ENCODE measurements at regions not wholly inside any gene's neighbourhood (a gene's known extent, or its start where the extent isn't known, plus 50 kb on each side); places are given as distances from the start of the nearest gene placed in this dataset.

GRCh38 chr4:122285285-122285684 lies 93.5 kb upstream of the ADAD1 start:
- no peaks in the 10 kb centered on the region for H3K9me3 Mint-ChIP-seq (ENCODE audit: unreplicated experiment)
- no peaks in the 10 kb centered on the region for H3K27me3 Mint-ChIP-seq (ENCODE audit: unreplicated experiment)

DNA sequence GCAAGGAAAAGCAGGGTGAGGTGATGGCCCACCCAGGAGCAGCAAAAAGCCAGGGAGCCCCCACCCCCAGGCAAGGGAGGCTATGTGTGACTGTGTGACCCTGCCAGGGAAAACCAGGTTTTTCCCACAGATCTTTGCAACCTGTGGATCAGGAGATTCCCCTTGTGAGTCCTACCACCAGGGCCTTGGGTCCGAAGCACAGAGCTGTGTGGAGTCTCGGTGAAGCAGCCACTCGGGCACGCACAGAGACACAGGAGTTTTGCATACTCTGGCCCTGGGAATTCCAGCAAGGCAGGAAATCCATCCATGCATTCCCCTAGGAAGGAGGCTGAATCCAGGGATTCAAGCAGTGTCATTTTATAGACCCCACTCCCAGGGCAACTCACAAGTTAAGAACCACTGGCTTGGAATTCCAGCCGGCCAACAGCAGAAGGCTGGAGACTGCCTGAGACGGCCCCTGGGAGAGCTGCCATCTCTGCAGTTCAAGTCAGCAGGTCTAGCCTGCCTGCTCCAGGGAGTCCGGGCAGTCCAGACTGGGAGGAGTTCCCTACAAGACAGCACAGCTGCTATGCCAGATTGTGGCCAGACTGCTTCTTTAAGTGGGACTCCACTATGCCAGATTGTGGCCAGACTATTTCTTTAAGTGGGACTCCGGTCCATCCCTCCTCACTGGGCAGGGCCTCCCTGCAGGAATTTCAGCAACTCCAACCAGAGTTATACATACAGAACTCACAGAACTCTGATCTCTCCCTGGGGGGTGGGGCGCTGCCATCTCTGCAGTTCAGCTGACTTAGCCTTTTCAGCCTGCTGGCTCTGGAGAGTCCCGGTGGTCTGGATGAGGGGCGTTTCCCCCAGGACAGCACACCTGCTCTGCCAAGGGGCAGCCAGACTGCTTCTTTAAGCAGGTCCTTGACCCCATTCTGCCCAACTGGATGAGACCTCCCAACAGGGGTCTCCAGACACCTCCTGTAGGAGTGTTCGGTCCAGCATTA lies 85.1 kb upstream of the ADAD1 start:
- H3K27ac Mint-ChIP-seq (ENCODE audit: unreplicated experiment), result no peak overlapping the region
- H3K9me3 Mint-ChIP-seq (ENCODE audit: unreplicated experiment), result no peaks in the 10 kb centered on the region
- H3K27me3 Mint-ChIP-seq (ENCODE audit: unreplicated experiment), result no peaks in the 10 kb centered on the region
- no peak for TF ChIP-seq CTCF (IDR thresholded peaks at IDR 0.05; ENCODE audit: unreplicated experiment)
- no peaks in the 10 kb centered on the region for H3K4me1 Mint-ChIP-seq (ENCODE audit: unreplicated experiment)
- DNase-seq (ENCODE audit: low spot score), result no peak
- H3K4me3 Mint-ChIP-seq (ENCODE audit: unreplicated experiment), result peak overlapping the region; percentile 72
- H3K36me3 Mint-ChIP-seq (ENCODE audit: low read depth, unreplicated experiment), result peaks cover 30% of the 10 kb centered on the region

More at GRCh38 chr4:122285285-122285684, 93.5 kb upstream of the ADAD1 start:
- H3K4me3 Mint-ChIP-seq (ENCODE audit: unreplicated experiment), result no peak overlapping the region
- no peak overlapping the region for H3K27ac Mint-ChIP-seq (ENCODE audit: unreplicated experiment)
- no peak for DNase-seq (ENCODE audit: low spot score)
- peaks cover 6% of the 10 kb centered on the region for H3K36me3 Mint-ChIP-seq (ENCODE audit: low read depth, unreplicated experiment)
- TF ChIP-seq CTCF (IDR thresholded peaks at IDR 0.05; ENCODE audit: unreplicated experiment), result no peak
- H3K4me1 Mint-ChIP-seq (ENCODE audit: unreplicated experiment), result no peaks in the 10 kb centered on the region

DNA sequence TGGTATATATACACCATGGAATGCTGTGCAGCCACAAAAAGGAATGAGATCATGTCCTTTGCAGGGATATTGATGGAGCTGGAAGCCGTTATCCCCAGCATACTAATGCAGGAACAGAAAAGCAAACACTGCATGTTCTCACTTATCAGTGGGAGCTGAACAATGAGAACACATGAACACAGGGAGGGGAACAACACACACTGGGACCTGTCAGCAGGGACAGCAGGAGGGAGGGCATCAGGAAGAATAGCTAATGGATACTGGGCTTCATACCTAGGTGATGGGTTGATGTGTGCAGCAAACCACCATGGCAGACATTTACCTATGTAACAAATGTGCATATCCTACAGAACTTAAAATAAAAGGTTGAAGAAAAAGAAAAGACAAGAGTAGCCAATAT lies 81.1 kb upstream of the ADAD1 start:
- H3K27me3 Mint-ChIP-seq (ENCODE audit: unreplicated experiment), result no peaks in the 10 kb centered on the region
- H3K9me3 Mint-ChIP-seq (ENCODE audit: unreplicated experiment), result no peaks in the 10 kb centered on the region
- no peaks in the 10 kb centered on the region for H3K4me1 Mint-ChIP-seq (ENCODE audit: unreplicated experiment)
- DNase-seq (ENCODE audit: low spot score), result no peak
- no peak overlapping the region for H3K4me3 Mint-ChIP-seq (ENCODE audit: unreplicated experiment)
- no peak for TF ChIP-seq CTCF (IDR thresholded peaks at IDR 0.05; ENCODE audit: unreplicated experiment)
- peaks cover 24% of the 10 kb centered on the region for H3K36me3 Mint-ChIP-seq (ENCODE audit: low read depth, unreplicated experiment)
- no peak overlapping the region for H3K27ac Mint-ChIP-seq (ENCODE audit: unreplicated experiment)

GRCh38 chr4:122300776-122301175 lies 78.0 kb upstream of the ADAD1 start:
- no peaks in the 10 kb centered on the region for H3K27me3 Mint-ChIP-seq (ENCODE audit: unreplicated experiment)
- H3K4me1 Mint-ChIP-seq (ENCODE audit: unreplicated experiment), result peaks cover 3% of the 10 kb centered on the region
- TF ChIP-seq CTCF (IDR thresholded peaks at IDR 0.05; ENCODE audit: unreplicated experiment), result no peak
- no peaks in the 10 kb centered on the region for H3K9me3 Mint-ChIP-seq (ENCODE audit: unreplicated experiment)
- DNase-seq (ENCODE audit: low spot score), result no peak
- H3K27ac Mint-ChIP-seq (ENCODE audit: unreplicated experiment), result no peak overlapping the region
- H3K4me3 Mint-ChIP-seq (ENCODE audit: unreplicated experiment), result no peak overlapping the region
- peaks cover 5% of the 10 kb centered on the region for H3K36me3 Mint-ChIP-seq (ENCODE audit: low read depth, unreplicated experiment)

DNA sequence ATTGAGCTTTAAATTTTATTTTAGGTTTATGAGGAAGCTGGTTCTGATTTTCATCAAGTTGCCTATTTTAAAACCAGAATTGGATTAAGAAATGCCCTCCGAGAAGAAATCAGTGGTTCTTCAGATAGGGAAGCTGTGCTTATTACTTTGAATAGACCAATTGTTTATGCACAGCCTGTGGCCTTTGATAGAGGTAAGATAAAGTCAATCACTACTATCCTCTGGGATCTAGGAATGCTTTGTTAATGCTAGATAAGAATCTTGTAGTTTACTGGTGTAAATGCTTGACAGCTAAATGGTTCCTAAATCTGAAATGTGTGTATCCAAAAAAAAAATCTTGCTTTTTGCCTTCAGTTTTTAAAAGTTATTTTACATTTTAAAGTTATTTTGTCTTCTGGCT lies 73.0 kb upstream of the ADAD1 start:
- no peak for DNase-seq (ENCODE audit: low spot score)
- Mint-ChIP-seq H3K4me1 (ENCODE audit: unreplicated experiment) (peaks cover 3% of the 10 kb centered on the region), H3K36me3 (ENCODE audit: low read depth, unreplicated experiment) (peaks cover 3% of the 10 kb centered on the region), H3K4me3 (ENCODE audit: unreplicated experiment) (no peak overlapping the region), H3K27ac (ENCODE audit: unreplicated experiment) (no peak overlapping the region), H3K9me3 (ENCODE audit: unreplicated experiment) (no peaks in the 10 kb centered on the region), H3K27me3 (ENCODE audit: unreplicated experiment) (no peaks in the 10 kb centered on the region)
- TF ChIP-seq CTCF (IDR thresholded peaks at IDR 0.05; ENCODE audit: unreplicated experiment), result no peak
